ENCODE measurements at regions not wholly inside any gene's neighbourhood (a gene's known extent, or its start where the extent isn't known, plus 50 kb on each side); places are given as distances from the start of the nearest gene placed in this dataset.

GRCh38 chr18:25743646-25744151, 346.7 kb downstream of the SS18 start:
- Histone ChIP-seq H3K9me3 (ENCODE audit: control insufficient read depth, low read length) (no peaks in the 10 kb centered on the region), H3K27me3 (ENCODE audit: control insufficient read depth, insufficient read depth) (no peaks in the 10 kb centered on the region), H3K4me3 (ENCODE audit: low read length) (no peak overlapping the region), H3K4me1 (ENCODE audit: control insufficient read depth, insufficient read depth, low read length) (no peaks in the 10 kb centered on the region), H3K27ac (ENCODE audit: low read length) (no peak overlapping the region)
- DNase-seq: no peak
- 59% methylated on average over 7 of the region's 7 CpGs for WGBS
- no peak for ATAC-seq
- intact Hi-C loops (cut with DNase I): no loop called here

GRCh38 chr18:25739376-25739775, 351.0 kb downstream of the SS18 start:
- intact Hi-C loops (cut with DNase I): no loop called here
- 82% methylated on average over 2 of the region's 2 CpGs for WGBS
- ATAC-seq (no peak), DNase-seq (no peak)
- Histone ChIP-seq H3K27me3 (ENCODE audit: control insufficient read depth, insufficient read depth) (no peaks in the 10 kb centered on the region), H3K27ac (ENCODE audit: low read length) (no peak overlapping the region), H3K4me1 (ENCODE audit: control insufficient read depth, insufficient read depth, low read length) (no peaks in the 10 kb centered on the region), H3K4me3 (ENCODE audit: low read length) (no peak overlapping the region), H3K9me3 (ENCODE audit: control insufficient read depth, low read length) (no peaks in the 10 kb centered on the region)

GRCh38 chr18:25737710-25738311, 352.6 kb downstream of the SS18 start:
- WGBS: 70% methylated on average over 7 of the region's 7 CpGs
- Histone ChIP-seq H3K4me3 (ENCODE audit: low read length) (no peak overlapping the region), H3K9me3 (ENCODE audit: control insufficient read depth, low read length) (no peaks in the 10 kb centered on the region), H3K27me3 (ENCODE audit: control insufficient read depth, insufficient read depth) (no peaks in the 10 kb centered on the region), H3K4me1 (ENCODE audit: control insufficient read depth, insufficient read depth, low read length) (no peaks in the 10 kb centered on the region), H3K27ac (ENCODE audit: low read length) (no peak overlapping the region)
- DNase-seq (no peak), ATAC-seq (no peak)
- intact Hi-C loops (cut with DNase I): no loop called here

- DNase-seq (no peak), ATAC-seq (no peak)
- H3K4me3 ChIP-seq (ENCODE audit: low read length): no peak overlapping the region
- H3K27ac ChIP-seq (ENCODE audit: low read length): no peak overlapping the region
- H3K9me3 ChIP-seq (ENCODE audit: control insufficient read depth, low read length): no peaks in the 10 kb centered on the region
- intact Hi-C loops (cut with DNase I): no loop called here
- H3K4me1 ChIP-seq (ENCODE audit: control insufficient read depth, insufficient read depth, low read length): no peaks in the 10 kb centered on the region
- no peaks in the 10 kb centered on the region for H3K27me3 ChIP-seq (ENCODE audit: control insufficient read depth, insufficient read depth)
- 76% methylated on average over 5 of the region's 5 CpGs for WGBS
Measured at GRCh38 chr18:25736516-25736915, 353.9 kb downstream of the SS18 start.

GRCh38 chr18:25735459-25735858, 355.0 kb downstream of the SS18 start:
- Histone ChIP-seq H3K27me3 (ENCODE audit: control insufficient read depth, insufficient read depth) (no peaks in the 10 kb centered on the region), H3K4me3 (ENCODE audit: low read length) (no peak overlapping the region), H3K4me1 (ENCODE audit: control insufficient read depth, insufficient read depth, low read length) (no peaks in the 10 kb centered on the region), H3K9me3 (ENCODE audit: control insufficient read depth, low read length) (no peaks in the 10 kb centered on the region), H3K27ac (ENCODE audit: low read length) (no peak overlapping the region)
- no peak for ATAC-seq
- intact Hi-C loops (cut with DNase I): no loop called here
- WGBS: 70% methylated on average over 8 of the region's 8 CpGs
- DNase-seq: peak in 1 of 3 donors; percentile 18

- Histone ChIP-seq H3K9me3 (ENCODE audit: control insufficient read depth, low read length) (no peaks in the 10 kb centered on the region), H3K27me3 (ENCODE audit: control insufficient read depth, insufficient read depth) (no peaks in the 10 kb centered on the region), H3K4me1 (ENCODE audit: control insufficient read depth, insufficient read depth, low read length) (no peaks in the 10 kb centered on the region), H3K4me3 (ENCODE audit: low read length) (no peak overlapping the region), H3K27ac (ENCODE audit: low read length) (no peak overlapping the region)
- DNase-seq (no peak), ATAC-seq (no peak)
- intact Hi-C loops (cut with DNase I): no loop called here
- WGBS: 65% methylated on average over 2 of the region's 2 CpGs
Measured at GRCh38 chr18:25734336-25734735, 356.1 kb downstream of the SS18 start.

- 57% methylated on average over 2 of the region's 2 CpGs for WGBS
- Histone ChIP-seq H3K27me3 (ENCODE audit: control insufficient read depth, insufficient read depth) (no peaks in the 10 kb centered on the region), H3K9me3 (ENCODE audit: control insufficient read depth, low read length) (no peaks in the 10 kb centered on the region), H3K27ac (ENCODE audit: low read length) (no peak overlapping the region), H3K4me1 (ENCODE audit: control insufficient read depth, insufficient read depth, low read length) (no peaks in the 10 kb centered on the region), H3K4me3 (ENCODE audit: low read length) (no peak overlapping the region)
- ATAC-seq: no peak
- intact Hi-C loops (cut with DNase I): no loop called here
- no peak for DNase-seq
Measured at GRCh38 chr18:25732862-25733261, 357.6 kb downstream of the SS18 start.

GRCh38 chr18:25729072-25729471, 361.3 kb downstream of the SS18 start:
- intact Hi-C loops (cut with DNase I): no loop called here

GRCh38 chr18:25727281-25727985, 363.0 kb downstream of the SS18 start:
- WGBS: 31% methylated on average over 5 of the region's 5 CpGs
- H3K27ac ChIP-seq (ENCODE audit: low read length): no peak overlapping the region

More at GRCh38 chr18:25729072-25729471, 361.3 kb downstream of the SS18 start:
- 93% methylated on average over 1 of the region's 1 CpG for WGBS
- ATAC-seq: no peak
- H3K27me3 ChIP-seq (ENCODE audit: control insufficient read depth, insufficient read depth): no peaks in the 10 kb centered on the region
- no peaks in the 10 kb centered on the region for H3K9me3 ChIP-seq (ENCODE audit: control insufficient read depth, low read length)
- no peak for DNase-seq
- H3K4me1 ChIP-seq (ENCODE audit: control insufficient read depth, insufficient read depth, low read length): no peaks in the 10 kb centered on the region
- no peak overlapping the region for H3K27ac ChIP-seq (ENCODE audit: low read length)
- no peak overlapping the region for H3K4me3 ChIP-seq (ENCODE audit: low read length)

GRCh38 chr18:25726298-25726697, 364.1 kb downstream of the SS18 start:
- DNase-seq (no peak), ATAC-seq (no peak)
- intact Hi-C loops (cut with DNase I): no loop called here
- Histone ChIP-seq H3K27ac (ENCODE audit: low read length) (no peak overlapping the region), H3K4me3 (ENCODE audit: low read length) (no peak overlapping the region), H3K4me1 (ENCODE audit: control insufficient read depth, insufficient read depth, low read length) (no peaks in the 10 kb centered on the region), H3K9me3 (ENCODE audit: control insufficient read depth, low read length) (no peaks in the 10 kb centered on the region), H3K27me3 (ENCODE audit: control insufficient read depth, insufficient read depth) (no peaks in the 10 kb centered on the region)
- 47% methylated on average over 11 of the region's 11 CpGs for WGBS

More at GRCh38 chr18:25727281-25727985, 363.0 kb downstream of the SS18 start:
- intact Hi-C loops (cut with DNase I): no loop called here
- no peak overlapping the region for H3K4me3 ChIP-seq (ENCODE audit: low read length)
- ATAC-seq (no peak), DNase-seq (no peak)
- H3K4me1 ChIP-seq (ENCODE audit: control insufficient read depth, insufficient read depth, low read length): no peaks in the 10 kb centered on the region
- no peaks in the 10 kb centered on the region for H3K9me3 ChIP-seq (ENCODE audit: control insufficient read depth, low read length)
- H3K27me3 ChIP-seq (ENCODE audit: control insufficient read depth, insufficient read depth): no peaks in the 10 kb centered on the region

- no peaks in the 10 kb centered on the region for H3K27me3 ChIP-seq (ENCODE audit: control insufficient read depth, insufficient read depth)
- WGBS: 72% methylated on average over 2 of the region's 2 CpGs
- no peaks in the 10 kb centered on the region for H3K9me3 ChIP-seq (ENCODE audit: control insufficient read depth, low read length)
- ATAC-seq (no peak), DNase-seq (no peak)
- H3K27ac ChIP-seq (ENCODE audit: low read length): no peak overlapping the region
- H3K4me3 ChIP-seq (ENCODE audit: low read length): no peak overlapping the region
- no peaks in the 10 kb centered on the region for H3K4me1 ChIP-seq (ENCODE audit: control insufficient read depth, insufficient read depth, low read length)
- intact Hi-C loops (cut with DNase I): no loop called here
Measured at GRCh38 chr18:25725501-25725900, 364.9 kb downstream of the SS18 start.

Measured in right cardiac atrium (tissue), 5 donors.